NCI-H446 treated with DMSO at 0.1 percent for 48 hours (cell line): ENCODE measurements at regions not wholly inside any gene's neighbourhood (a gene's known extent, or its start where the extent isn't known, plus 50 kb on each side); places are given as distances from the start of the nearest gene placed in this dataset.
"Not testable (repeated sequence)": the region's sequence is repeated elsewhere in the genome, so short reads cannot be mapped to it uniquely, and the experiment has no call there.

ENCODE experiments used
- DNase-seq: peaks from one replicate; lab custom pipeline; 2025; lab: John Stamatoyannopoulos, UW

GRCh38 chr10:113495553-113495952 is 57.3 kb upstream of the HABP2 start:
- DNase-seq: no peak

DNA sequence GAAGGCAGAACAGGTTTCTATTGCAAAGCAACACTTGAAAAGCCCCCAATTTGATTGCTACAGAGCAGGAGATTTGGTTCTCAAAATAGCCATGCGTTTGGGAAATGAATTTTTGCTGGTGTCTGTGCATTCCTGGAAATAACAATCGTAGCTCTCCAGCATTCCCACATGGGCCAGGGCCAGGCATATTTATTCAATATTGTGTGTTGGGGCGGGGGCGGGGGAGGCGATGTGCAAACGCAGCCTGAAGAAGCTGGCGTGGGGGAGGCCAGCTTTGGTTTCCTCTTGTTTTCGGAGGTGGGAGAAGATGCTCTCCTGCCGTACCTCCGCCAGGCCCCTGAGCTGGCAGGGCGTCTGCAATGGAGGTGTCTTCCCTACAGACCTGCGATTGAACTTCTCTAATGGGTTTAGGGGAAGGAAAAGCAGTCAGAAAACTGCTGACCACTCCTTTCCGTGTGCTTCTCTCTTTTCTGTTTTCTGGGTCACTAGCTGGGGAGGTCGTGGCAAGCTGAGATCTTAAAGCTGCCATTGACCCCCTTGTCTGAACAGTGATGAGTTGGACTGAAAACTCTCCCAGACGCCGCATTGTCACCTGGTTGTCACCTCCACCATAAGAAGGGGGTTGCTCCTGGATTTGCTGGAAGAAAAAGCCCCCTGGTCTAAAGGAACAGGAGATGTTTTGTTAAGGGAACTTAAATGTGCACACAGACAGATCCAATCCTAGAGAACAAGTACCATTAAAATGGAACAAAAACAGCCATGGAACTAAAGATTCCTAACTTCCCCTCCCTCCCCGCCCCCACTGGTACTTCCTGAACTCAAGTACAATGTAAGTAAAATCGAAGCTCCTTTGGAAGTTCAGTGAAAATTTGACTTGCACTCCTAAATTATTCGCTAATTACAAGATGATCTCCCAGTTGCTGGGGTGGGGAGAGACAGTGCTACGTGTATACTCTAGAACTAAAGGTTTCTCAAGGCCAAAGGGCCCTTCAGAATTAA is 56.4 kb upstream of the HABP2 start:
- no peak for DNase-seq

DNA sequence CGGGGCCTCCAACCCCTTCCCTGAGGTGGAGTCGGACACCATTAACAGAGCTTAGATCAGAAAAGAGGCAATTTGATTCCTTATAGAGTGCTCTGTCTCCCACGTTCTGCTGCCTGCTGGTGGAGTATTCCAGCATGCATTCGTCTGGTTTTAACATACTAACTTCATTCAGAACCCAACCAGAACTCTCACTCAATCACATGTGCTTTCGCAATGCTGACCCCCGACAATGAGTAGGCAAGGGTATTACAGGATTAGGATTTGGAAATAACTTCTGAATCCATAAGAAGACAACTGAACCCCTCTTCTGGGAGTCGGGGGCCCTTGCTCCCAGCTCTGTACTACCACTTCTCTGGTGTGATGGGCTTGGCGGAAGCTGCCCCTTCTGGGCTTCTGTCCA is 55.7 kb upstream of the HABP2 start:
- no peak for DNase-seq

DNA sequence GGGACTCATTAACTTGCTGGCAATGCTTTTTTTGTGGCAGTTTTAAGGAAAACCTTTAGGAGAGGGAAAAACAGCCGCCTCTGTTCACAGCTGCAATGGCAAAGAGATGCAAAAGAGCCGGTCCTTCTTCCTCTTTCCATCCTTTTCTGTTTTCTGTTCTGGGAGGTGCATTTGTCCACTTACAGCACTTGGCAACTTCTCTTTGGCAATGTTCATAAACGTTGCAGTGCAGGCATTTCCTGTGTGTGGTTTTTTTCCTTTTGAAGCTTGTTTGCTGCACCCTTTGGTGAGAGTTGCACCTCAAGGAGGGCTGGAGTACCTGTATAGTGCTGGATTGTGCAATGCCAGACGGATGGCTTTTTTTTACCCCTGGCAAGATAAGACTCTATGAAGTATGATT is 53.9 kb upstream of the HABP2 start:
- DNase-seq: no peak

DNA sequence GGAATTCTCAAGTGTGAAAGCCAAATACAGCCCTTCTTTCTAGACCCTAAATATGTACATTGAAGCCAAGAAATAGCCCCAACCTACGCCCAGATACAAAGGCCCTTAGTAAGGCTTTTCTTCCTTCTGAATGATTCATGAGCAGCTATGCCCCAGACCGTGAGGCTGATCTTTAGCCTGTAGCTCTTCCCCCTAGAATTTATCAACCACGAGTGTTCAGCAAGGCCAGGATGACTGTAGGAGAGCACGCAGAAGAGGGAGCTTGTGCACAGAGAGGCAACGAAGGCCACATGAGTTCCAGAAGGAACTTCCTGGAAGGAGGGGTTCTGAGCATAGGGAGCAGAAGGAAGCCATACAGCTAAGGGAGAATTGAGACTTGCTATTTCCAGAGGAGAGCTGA is 53.0 kb upstream of the HABP2 start:
- DNase-seq: no peak

DNA sequence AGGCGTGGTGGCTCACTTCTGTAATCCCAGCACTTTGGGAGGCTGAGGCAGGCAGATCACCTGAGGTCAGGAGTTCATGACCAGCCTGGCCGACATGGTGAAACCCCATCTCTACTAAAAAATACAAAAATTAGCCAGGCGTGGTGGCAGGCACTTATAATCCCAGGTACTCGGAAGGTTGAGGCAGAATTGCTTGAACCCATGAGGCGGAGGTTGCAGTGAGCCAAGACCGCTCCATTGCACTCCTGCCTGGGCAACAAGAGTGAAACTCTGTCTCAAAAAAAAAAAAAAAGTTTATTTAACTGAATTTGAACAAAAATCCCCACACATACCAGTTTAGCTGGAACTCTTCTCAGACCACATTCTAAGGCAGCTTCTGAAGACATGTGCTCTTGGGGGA is 51.8 kb upstream of the HABP2 start:
- DNase-seq: not testable (repeated sequence)
